GM23338 (cell line): ENCODE measurements at regions not wholly inside any gene's neighbourhood (a gene's known extent, or its start where the extent isn't known, plus 50 kb on each side); places are given as distances from the start of the nearest gene placed in this dataset.

ENCODE experiments used
- ATAC-seq: fragments of 200-7000 bp; cut with Tn5 transposase; 3 replicates; pipeline ENCODE4 v1.9.1; 2020
- DNase-seq: peaks from one replicate; pipeline ENCODE4 v3.0.0-alpha.2; 2015; ENCODE audit warnings: low spot score
- H2AFZ ChIP-seq: fragments of 200-600 bp; sonication (generic); 2 replicates; pipeline ENCODE4 v1.8.0; 2016; ENCODE audit warnings: antibody characterized with exemption, mild to moderate bottlenecking, moderate library complexity
- H3F3A ChIP-seq: fragments of 200-600 bp; sonication (generic); replicated peaks from 2 replicates; pipeline ENCODE4 v1.8.0; 2017; ENCODE audit warnings: antibody characterized with exemption, mixed run types, low read depth
- H3K27ac ChIP-seq: fragments of 200-600 bp; sonication (generic); 2 replicates; pipeline ENCODE4 v1.6.1; 2016; ENCODE audit warnings: low read depth
- H3K27me3 ChIP-seq: fragments of 200-600 bp; sonication (generic); 2 replicates; pipeline ENCODE4 v1.8.0; 2016; ENCODE audit warnings: mild to moderate bottlenecking, mixed run types, moderate library complexity; ENCODE audit not compliant: insufficient read depth
- H3K36me3 ChIP-seq: fragments of 200-600 bp; sonication (generic); 2 replicates; pipeline ENCODE4 v1.8.0; 2016; ENCODE audit warnings: mild to moderate bottlenecking; ENCODE audit not compliant: insufficient read depth
- H3K4me1 ChIP-seq: fragments of 200-600 bp; sonication (generic); 2 replicates; pipeline ENCODE4 v1.8.0; 2016; ENCODE audit warnings: mild to moderate bottlenecking, moderate library complexity; ENCODE audit not compliant: insufficient read depth
- H3K4me2 ChIP-seq: fragments of 200-600 bp; sonication (generic); 2 replicates; pipeline ENCODE4 v1.7.1; 2017; ENCODE audit warnings: mixed run types
- H3K4me3 ChIP-seq: fragments of 200-600 bp; sonication (generic); 2 replicates; pipeline ENCODE4 v1.6.1; 2016; ENCODE audit warnings: mixed run types
- H3K79me2 ChIP-seq: fragments of 200-600 bp; sonication (generic); replicated peaks from 2 replicates; pipeline ENCODE4 v1.8.0; 2017; ENCODE audit warnings: mild to moderate bottlenecking; ENCODE audit not compliant: insufficient read depth
- H3K9me2 ChIP-seq: fragments of 200-600 bp; sonication (generic); 2 replicates; pipeline ENCODE4 v1.8.0; 2017; ENCODE audit not compliant: insufficient read depth
- H4K20me1 ChIP-seq: fragments of 200-600 bp; sonication (generic); replicated peaks from 2 replicates; pipeline ENCODE4 v1.8.0; 2017; ENCODE audit warnings: mild to moderate bottlenecking; ENCODE audit not compliant: insufficient read depth
- H3K27ac Mint-ChIP-seq: 2 replicates; pipeline ENCODE4 v1.8.0; 2020; ENCODE audit warnings: inconsistent platforms, mild to moderate bottlenecking, moderate library complexity, mixed read lengths
- H3K27me3 Mint-ChIP-seq: 3 replicates; pipeline ENCODE4 v1.8.0; 2022; ENCODE audit warnings: low read depth, mild to moderate bottlenecking, moderate library complexity, mixed read lengths, inconsistent platforms; ENCODE audit not compliant: insufficient read depth, poor library complexity
- H3K36me3 Mint-ChIP-seq: 3 replicates; pipeline ENCODE4 v1.8.0; 2021; ENCODE audit warnings: low read depth, mild to moderate bottlenecking, inconsistent platforms, moderate library complexity, mixed read lengths
- H3K4me1 Mint-ChIP-seq: 3 replicates; pipeline ENCODE4 v1.8.0; 2020; ENCODE audit warnings: mild to moderate bottlenecking, inconsistent platforms, mixed read lengths
- H3K4me3 Mint-ChIP-seq: 3 replicates; pipeline ENCODE4 v1.8.0; 2021; ENCODE audit warnings: moderate library complexity, mild to moderate bottlenecking, inconsistent platforms, mixed read lengths
- H3K9me3 Mint-ChIP-seq: 3 replicates; pipeline ENCODE4 v1.8.0; 2020; ENCODE audit warnings: moderate library complexity, mild to moderate bottlenecking, inconsistent platforms, mixed read lengths
- CREB1 ChIP-seq: fragments of 250-450 bp; sonication (Bioruptor Pico); IDR thresholded peaks from 2 replicates; pipeline ENCODE4 v1.5.0; 2020; ENCODE audit warnings: low read depth, mild to moderate bottlenecking, moderate library complexity
- EZH2 ChIP-seq: fragments of 200-600 bp; sonication (generic); IDR thresholded peaks from one replicate; pipeline ENCODE4 v1.8.0; 2017; ENCODE audit warnings: antibody characterized with exemption, mild to moderate bottlenecking, low read depth; ENCODE audit not compliant: unreplicated experiment
- EZH2phosphoT487 ChIP-seq: fragments of 200-600 bp; sonication (generic); IDR thresholded peaks from one replicate; pipeline ENCODE4 v1.8.1; 2018; ENCODE audit warnings: antibody characterized with exemption; ENCODE audit not compliant: unreplicated experiment
- JUNB ChIP-seq: IDR thresholded peaks from one replicate; pipeline ENCODE4 v1.6.1; 2016; ENCODE audit warnings: antibody characterized with exemption; ENCODE audit not compliant: unreplicated experiment
- NANOG ChIP-seq: IDR thresholded peaks from 2 replicates; pipeline ENCODE4 v1.6.1; 2016; ENCODE audit warnings: antibody characterized with exemption, borderline replicate concordance
- POLR2AphosphoS5 ChIP-seq: IDR thresholded peaks from 2 replicates; pipeline ENCODE4 v1.6.1; 2016; ENCODE audit warnings: antibody characterized with exemption, low read depth
- STAT1 ChIP-seq: IDR thresholded peaks from one replicate; pipeline ENCODE4 v1.6.1; 2016; ENCODE audit warnings: antibody characterized with exemption; ENCODE audit not compliant: unreplicated experiment
- ZNF114 ChIP-seq: fragments of 250-450 bp; sonication (Bioruptor Pico); IDR thresholded peaks from 2 replicates; pipeline ENCODE4 v1.5.0; 2020; ENCODE audit warnings: mild to moderate bottlenecking, moderate library complexity
- ZNF331 ChIP-seq: fragments of 250-450 bp; sonication (Bioruptor Pico); IDR thresholded peaks from 2 replicates; pipeline ENCODE4 v1.5.0; 2020; ENCODE audit warnings: low read depth, mild to moderate bottlenecking, moderate library complexity
- TF ChIP-seq, protein P1 (sequence below), 2 experiments: fragments of 200-600 bp in 1 of 2; sonication (generic) in 1 of 2; conservative IDR thresholded peaks; 2 replicates each; pipeline versions ENCODE4 v1.5.1 to v1.6.1; 2016 to 2017; ENCODE audit warnings: antibody characterized with exemption in 2 of 2, low read depth in 2 of 2, mild to moderate bottlenecking in 2 of 2, moderate library complexity in 1 of 2
- TF ChIP-seq, protein P2 (sequence below): IDR thresholded peaks from 2 replicates; pipeline ENCODE4 v1.6.1; 2016; ENCODE audit warnings: antibody characterized with exemption
- TF ChIP-seq, protein P3 (sequence below): fragments of 250-450 bp; sonication (Bioruptor Pico); IDR thresholded peaks from 2 replicates; pipeline ENCODE4 v1.5.0; 2020; ENCODE audit warnings: mild to moderate bottlenecking, moderate library complexity
- TF ChIP-seq, protein P4 (sequence below): IDR thresholded peaks from one replicate; pipeline ENCODE4 v1.6.1; 2018; ENCODE audit warnings: antibody characterized with exemption; ENCODE audit not compliant: unreplicated experiment

DNA sequence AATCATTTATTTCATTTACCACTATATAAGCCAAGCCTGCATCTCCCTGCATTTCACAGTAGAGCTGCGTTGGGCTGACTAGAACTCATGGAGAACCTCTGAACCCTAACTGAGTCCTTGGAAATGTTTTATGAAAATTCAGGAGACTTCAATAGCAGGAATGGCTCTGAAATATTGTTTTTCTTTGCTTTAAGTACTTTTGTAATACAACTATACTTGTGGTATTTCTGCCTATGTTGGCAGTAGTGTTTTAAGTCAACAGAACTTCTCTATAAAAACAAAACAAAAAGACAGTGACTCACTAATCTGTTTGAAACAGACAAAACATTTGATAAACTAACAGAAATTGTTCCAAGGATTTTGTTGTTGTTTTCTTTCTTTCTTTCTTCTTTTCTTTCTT lies 489.2 kb upstream of the MEF2C start:
- no peaks in the 10 kb centered on the region for H4K20me1 ChIP-seq
- H3K9me3 Mint-ChIP-seq: no peaks in the 10 kb centered on the region
- H3K4me3 Mint-ChIP-seq: no peak overlapping the region
- no peaks in the 10 kb centered on the region for H3F3A ChIP-seq
- no peak overlapping the region for H3K27ac ChIP-seq
- H3K9me2 ChIP-seq: no peaks in the 10 kb centered on the region
- H3K36me3 Mint-ChIP-seq: no peaks in the 10 kb centered on the region
- no peaks in the 10 kb centered on the region for H3K36me3 ChIP-seq
- H3K27me3 Mint-ChIP-seq: no peaks in the 10 kb centered on the region
- ATAC-seq (no peak), DNase-seq (no peak)
- no peaks in the 10 kb centered on the region for H3K27me3 ChIP-seq
- no peak overlapping the region for H3K27ac Mint-ChIP-seq
- H2AFZ ChIP-seq: no peak overlapping the region
- H3K4me2 ChIP-seq: no peak overlapping the region
- no peaks in the 10 kb centered on the region for H3K4me1 ChIP-seq
- H3K4me1 Mint-ChIP-seq: no peaks in the 10 kb centered on the region; the same call in 2 of the 3 replicates
- H3K79me2 ChIP-seq: no peaks in the 10 kb centered on the region
- TF ChIP-seq POLR2AphosphoS5 (no peak), CREB1 (CRISPR knock-in tag) (no peak), ZNF114 (no peak), JUNB (no peak), EZH2phosphoT487 (no peak), ZNF331 (no peak), EZH2 (no peak), NANOG (no peak), STAT1 (no peak)
- TF ChIP-seq, protein P1, sequence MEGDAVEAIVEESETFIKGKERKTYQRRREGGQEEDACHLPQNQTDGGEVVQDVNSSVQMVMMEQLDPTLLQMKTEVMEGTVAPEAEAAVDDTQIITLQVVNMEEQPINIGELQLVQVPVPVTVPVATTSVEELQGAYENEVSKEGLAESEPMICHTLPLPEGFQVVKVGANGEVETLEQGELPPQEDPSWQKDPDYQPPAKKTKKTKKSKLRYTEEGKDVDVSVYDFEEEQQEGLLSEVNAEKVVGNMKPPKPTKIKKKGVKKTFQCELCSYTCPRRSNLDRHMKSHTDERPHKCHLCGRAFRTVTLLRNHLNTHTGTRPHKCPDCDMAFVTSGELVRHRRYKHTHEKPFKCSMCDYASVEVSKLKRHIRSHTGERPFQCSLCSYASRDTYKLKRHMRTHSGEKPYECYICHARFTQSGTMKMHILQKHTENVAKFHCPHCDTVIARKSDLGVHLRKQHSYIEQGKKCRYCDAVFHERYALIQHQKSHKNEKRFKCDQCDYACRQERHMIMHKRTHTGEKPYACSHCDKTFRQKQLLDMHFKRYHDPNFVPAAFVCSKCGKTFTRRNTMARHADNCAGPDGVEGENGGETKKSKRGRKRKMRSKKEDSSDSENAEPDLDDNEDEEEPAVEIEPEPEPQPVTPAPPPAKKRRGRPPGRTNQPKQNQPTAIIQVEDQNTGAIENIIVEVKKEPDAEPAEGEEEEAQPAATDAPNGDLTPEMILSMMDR (conservative IDR thresholded peaks at IDR 0.05; ENCODE audit: low read depth in 2 of 2): no peak
- TF ChIP-seq, protein P2, sequence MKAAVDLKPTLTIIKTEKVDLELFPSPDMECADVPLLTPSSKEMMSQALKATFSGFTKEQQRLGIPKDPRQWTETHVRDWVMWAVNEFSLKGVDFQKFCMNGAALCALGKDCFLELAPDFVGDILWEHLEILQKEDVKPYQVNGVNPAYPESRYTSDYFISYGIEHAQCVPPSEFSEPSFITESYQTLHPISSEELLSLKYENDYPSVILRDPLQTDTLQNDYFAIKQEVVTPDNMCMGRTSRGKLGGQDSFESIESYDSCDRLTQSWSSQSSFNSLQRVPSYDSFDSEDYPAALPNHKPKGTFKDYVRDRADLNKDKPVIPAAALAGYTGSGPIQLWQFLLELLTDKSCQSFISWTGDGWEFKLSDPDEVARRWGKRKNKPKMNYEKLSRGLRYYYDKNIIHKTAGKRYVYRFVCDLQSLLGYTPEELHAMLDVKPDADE: no peak
- TF ChIP-seq, protein P3, sequence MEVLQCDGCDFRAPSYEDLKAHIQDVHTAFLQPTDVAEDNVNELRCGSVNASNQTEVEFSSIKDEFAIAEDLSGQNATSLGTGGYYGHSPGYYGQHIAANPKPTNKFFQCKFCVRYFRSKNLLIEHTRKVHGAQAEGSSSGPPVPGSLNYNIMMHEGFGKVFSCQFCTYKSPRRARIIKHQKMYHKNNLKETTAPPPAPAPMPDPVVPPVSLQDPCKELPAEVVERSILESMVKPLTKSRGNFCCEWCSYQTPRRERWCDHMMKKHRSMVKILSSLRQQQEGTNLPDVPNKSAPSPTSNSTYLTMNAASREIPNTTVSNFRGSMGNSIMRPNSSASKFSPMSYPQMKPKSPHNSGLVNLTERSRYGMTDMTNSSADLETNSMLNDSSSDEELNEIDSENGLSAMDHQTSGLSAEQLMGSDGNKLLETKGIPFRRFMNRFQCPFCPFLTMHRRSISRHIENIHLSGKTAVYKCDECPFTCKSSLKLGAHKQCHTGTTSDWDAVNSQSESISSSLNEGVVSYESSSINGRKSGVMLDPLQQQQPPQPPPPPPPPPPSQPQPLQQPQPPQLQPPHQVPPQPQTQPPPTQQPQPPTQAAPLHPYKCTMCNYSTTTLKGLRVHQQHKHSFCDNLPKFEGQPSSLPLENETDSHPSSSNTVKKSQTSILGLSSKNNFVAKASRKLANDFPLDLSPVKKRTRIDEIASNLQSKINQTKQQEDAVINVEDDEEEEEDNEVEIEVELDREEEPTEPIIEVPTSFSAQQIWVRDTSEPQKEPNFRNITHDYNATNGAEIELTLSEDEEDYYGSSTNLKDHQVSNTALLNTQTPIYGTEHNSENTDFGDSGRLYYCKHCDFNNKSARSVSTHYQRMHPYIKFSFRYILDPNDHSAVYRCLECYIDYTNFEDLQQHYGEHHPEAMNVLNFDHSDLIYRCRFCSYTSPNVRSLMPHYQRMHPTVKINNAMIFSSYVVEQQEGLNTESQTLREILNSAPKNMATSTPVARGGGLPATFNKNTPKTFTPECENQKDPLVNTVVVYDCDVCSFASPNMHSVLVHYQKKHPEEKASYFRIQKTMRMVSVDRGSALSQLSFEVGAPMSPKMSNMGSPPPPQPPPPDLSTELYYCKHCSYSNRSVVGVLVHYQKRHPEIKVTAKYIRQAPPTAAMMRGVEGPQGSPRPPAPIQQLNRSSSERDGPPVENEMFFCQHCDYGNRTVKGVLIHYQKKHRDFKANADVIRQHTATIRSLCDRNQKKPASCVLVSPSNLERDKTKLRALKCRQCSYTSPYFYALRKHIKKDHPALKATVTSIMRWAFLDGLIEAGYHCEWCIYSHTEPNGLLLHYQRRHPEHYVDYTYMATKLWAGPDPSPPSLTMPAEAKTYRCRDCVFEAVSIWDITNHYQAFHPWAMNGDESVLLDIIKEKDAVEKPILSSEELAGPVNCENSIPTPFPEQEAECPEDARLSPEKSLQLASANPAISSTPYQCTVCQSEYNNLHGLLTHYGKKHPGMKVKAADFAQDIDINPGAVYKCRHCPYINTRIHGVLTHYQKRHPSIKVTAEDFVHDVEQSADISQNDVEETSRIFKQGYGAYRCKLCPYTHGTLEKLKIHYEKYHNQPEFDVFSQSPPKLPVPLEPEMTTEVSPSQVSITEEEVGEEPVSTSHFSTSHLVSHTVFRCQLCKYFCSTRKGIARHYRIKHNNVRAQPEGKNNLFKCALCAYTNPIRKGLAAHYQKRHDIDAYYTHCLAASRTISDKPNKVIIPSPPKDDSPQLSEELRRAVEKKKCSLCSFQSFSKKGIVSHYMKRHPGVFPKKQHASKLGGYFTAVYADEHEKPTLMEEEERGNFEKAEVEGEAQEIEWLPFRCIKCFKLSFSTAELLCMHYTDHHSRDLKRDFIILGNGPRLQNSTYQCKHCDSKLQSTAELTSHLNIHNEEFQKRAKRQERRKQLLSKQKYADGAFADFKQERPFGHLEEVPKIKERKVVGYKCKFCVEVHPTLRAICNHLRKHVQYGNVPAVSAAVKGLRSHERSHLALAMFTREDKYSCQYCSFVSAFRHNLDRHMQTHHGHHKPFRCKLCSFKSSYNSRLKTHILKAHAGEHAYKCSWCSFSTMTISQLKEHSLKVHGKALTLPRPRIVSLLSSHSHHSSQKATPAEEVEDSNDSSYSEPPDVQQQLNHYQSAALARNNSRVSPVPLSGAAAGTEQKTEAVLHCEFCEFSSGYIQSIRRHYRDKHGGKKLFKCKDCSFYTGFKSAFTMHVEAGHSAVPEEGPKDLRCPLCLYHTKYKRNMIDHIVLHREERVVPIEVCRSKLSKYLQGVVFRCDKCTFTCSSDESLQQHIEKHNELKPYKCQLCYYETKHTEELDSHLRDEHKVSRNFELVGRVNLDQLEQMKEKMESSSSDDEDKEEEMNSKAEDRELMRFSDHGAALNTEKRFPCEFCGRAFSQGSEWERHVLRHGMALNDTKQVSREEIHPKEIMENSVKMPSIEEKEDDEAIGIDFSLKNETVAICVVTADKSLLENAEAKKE (CRISPR knock-in tag): no peak
- TF ChIP-seq, protein P4, sequence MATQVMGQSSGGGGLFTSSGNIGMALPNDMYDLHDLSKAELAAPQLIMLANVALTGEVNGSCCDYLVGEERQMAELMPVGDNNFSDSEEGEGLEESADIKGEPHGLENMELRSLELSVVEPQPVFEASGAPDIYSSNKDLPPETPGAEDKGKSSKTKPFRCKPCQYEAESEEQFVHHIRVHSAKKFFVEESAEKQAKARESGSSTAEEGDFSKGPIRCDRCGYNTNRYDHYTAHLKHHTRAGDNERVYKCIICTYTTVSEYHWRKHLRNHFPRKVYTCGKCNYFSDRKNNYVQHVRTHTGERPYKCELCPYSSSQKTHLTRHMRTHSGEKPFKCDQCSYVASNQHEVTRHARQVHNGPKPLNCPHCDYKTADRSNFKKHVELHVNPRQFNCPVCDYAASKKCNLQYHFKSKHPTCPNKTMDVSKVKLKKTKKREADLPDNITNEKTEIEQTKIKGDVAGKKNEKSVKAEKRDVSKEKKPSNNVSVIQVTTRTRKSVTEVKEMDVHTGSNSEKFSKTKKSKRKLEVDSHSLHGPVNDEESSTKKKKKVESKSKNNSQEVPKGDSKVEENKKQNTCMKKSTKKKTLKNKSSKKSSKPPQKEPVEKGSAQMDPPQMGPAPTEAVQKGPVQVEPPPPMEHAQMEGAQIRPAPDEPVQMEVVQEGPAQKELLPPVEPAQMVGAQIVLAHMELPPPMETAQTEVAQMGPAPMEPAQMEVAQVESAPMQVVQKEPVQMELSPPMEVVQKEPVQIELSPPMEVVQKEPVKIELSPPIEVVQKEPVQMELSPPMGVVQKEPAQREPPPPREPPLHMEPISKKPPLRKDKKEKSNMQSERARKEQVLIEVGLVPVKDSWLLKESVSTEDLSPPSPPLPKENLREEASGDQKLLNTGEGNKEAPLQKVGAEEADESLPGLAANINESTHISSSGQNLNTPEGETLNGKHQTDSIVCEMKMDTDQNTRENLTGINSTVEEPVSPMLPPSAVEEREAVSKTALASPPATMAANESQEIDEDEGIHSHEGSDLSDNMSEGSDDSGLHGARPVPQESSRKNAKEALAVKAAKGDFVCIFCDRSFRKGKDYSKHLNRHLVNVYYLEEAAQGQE: no peak
- no peak overlapping the region for H3K4me3 ChIP-seq
